WTC11 (cell line): ENCODE measurements at regions not wholly inside any gene's neighbourhood (a gene's known extent, or its start where the extent isn't known, plus 50 kb on each side); places are given as distances from the start of the nearest gene placed in this dataset.

Experiments used
- CREB1 ChIP-seq: sonication (generic); formaldehyde crosslinking; IDR thresholded peaks from 2 replicates; pipeline ENCODE4 v1.8.0; 2023; ENCODE audit warnings: mild to moderate bottlenecking, missing genetic modification reagents
- TF ChIP-seq, protein P1 (sequence below): sonication (generic); formaldehyde crosslinking; IDR thresholded peaks from 2 replicates; pipeline ENCODE4 v1.8.1; 2023; ENCODE audit warnings: mild to moderate bottlenecking, missing genetic modification reagents, borderline replicate concordance

DNA sequence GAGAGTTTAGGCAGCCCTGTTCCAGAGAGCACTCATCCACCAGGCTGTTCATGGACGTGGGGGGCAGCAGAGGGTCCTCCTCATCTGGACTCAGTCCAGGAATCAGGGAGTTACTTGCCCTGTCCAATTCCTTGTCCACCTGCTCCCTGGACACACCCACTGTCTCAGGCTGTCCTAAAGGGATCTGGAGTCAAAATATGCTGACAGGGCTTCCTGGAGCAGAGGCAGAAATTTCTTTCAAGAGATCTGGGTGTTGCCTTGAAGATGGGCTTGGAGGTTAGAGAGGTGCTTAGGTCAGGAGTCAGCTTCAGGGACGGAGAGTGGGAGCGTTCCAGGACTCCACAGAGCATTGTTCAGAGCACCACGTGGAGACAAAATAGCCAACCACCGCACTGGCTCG is 65.8 kb upstream of the SHISA2 start:
- TF ChIP-seq CREB1 (CRISPR knock-in tag) = no peak
- TF ChIP-seq, protein P1, sequence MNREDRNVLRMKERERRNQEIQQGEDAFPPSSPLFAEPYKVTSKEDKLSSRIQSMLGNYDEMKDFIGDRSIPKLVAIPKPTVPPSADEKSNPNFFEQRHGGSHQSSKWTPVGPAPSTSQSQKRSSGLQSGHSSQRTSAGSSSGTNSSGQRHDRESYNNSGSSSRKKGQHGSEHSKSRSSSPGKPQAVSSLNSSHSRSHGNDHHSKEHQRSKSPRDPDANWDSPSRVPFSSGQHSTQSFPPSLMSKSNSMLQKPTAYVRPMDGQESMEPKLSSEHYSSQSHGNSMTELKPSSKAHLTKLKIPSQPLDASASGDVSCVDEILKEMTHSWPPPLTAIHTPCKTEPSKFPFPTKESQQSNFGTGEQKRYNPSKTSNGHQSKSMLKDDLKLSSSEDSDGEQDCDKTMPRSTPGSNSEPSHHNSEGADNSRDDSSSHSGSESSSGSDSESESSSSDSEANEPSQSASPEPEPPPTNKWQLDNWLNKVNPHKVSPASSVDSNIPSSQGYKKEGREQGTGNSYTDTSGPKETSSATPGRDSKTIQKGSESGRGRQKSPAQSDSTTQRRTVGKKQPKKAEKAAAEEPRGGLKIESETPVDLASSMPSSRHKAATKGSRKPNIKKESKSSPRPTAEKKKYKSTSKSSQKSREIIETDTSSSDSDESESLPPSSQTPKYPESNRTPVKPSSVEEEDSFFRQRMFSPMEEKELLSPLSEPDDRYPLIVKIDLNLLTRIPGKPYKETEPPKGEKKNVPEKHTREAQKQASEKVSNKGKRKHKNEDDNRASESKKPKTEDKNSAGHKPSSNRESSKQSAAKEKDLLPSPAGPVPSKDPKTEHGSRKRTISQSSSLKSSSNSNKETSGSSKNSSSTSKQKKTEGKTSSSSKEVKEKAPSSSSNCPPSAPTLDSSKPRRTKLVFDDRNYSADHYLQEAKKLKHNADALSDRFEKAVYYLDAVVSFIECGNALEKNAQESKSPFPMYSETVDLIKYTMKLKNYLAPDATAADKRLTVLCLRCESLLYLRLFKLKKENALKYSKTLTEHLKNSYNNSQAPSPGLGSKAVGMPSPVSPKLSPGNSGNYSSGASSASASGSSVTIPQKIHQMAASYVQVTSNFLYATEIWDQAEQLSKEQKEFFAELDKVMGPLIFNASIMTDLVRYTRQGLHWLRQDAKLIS (CRISPR knock-in tag) = no peak
